ENCODE measurements at regions not wholly inside any gene's neighbourhood (a gene's known extent, or its start where the extent isn't known, plus 50 kb on each side); places are given as distances from the start of the nearest gene placed in this dataset.

- intact Hi-C loops (cut with DNase I) = no loop called here
- H3K4me3 ChIP-seq = no peak overlapping the region
- 70 to 72% methylated on average over 6 of the region's 6 CpGs for WGBS, 2 donors
- TF ChIP-seq, protein P1, sequence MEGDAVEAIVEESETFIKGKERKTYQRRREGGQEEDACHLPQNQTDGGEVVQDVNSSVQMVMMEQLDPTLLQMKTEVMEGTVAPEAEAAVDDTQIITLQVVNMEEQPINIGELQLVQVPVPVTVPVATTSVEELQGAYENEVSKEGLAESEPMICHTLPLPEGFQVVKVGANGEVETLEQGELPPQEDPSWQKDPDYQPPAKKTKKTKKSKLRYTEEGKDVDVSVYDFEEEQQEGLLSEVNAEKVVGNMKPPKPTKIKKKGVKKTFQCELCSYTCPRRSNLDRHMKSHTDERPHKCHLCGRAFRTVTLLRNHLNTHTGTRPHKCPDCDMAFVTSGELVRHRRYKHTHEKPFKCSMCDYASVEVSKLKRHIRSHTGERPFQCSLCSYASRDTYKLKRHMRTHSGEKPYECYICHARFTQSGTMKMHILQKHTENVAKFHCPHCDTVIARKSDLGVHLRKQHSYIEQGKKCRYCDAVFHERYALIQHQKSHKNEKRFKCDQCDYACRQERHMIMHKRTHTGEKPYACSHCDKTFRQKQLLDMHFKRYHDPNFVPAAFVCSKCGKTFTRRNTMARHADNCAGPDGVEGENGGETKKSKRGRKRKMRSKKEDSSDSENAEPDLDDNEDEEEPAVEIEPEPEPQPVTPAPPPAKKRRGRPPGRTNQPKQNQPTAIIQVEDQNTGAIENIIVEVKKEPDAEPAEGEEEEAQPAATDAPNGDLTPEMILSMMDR (IDR thresholded peaks at IDR 0.05) = no peak
- no peak overlapping the region for H3K27ac ChIP-seq
- no peaks in the 10 kb centered on the region for H3K27me3 ChIP-seq
- no peaks in the 10 kb centered on the region for H3K4me1 ChIP-seq
- no peak for ATAC-seq
- no peak for DNase-seq
- H3K9me3 ChIP-seq = no peaks in the 10 kb centered on the region
- FAIRE-seq = no peak
- H3K36me3 ChIP-seq = no peaks in the 10 kb centered on the region
Measured at GRCh38 chr4:189832528-189832927, 108.1 kb upstream of the FRG1 start.

- H3K27ac ChIP-seq = no peak overlapping the region
- ATAC-seq (no peak), FAIRE-seq (no peak), DNase-seq (no peak)
- H3K4me1 ChIP-seq = no peaks in the 10 kb centered on the region
- H3K27me3 ChIP-seq = no peaks in the 10 kb centered on the region
- WGBS, 2 donors = 60 to 63% methylated on average over 4 of the region's 4 CpGs
- no peaks in the 10 kb centered on the region for H3K36me3 ChIP-seq
- no peaks in the 10 kb centered on the region for H3K9me3 ChIP-seq
- intact Hi-C loops (cut with DNase I) = no loop called here
- no peak overlapping the region for H3K4me3 ChIP-seq
- TF ChIP-seq, protein P1 (IDR thresholded peaks at IDR 0.05) = no peak
Measured at GRCh38 chr4:189834616-189835015, 106.1 kb upstream of the FRG1 start.

GRCh38 chr4:189835505-189835904 is 105.2 kb upstream of the FRG1 start:
- Histone ChIP-seq H3K27ac (no peak overlapping the region), H3K4me3 (no peak overlapping the region), H3K9me3 (no peaks in the 10 kb centered on the region), H3K27me3 (no peaks in the 10 kb centered on the region), H3K36me3 (no peaks in the 10 kb centered on the region), H3K4me1 (no peaks in the 10 kb centered on the region)
- no peak for ATAC-seq
- intact Hi-C loops (cut with DNase I) = no loop called here
- FAIRE-seq = no peak
- DNase-seq = no peak
- 58 to 62% methylated on average over 1 of the region's 1 CpG for WGBS, 2 donors
- TF ChIP-seq, protein P1 (IDR thresholded peaks at IDR 0.05) = no peak

- H3K9me3 ChIP-seq = no peaks in the 10 kb centered on the region
- TF ChIP-seq, protein P1 (IDR thresholded peaks at IDR 0.05) = no peak
- intact Hi-C loops (cut with DNase I) = no loop called here
- no peak overlapping the region for H3K27ac ChIP-seq
- no peaks in the 10 kb centered on the region for H3K4me1 ChIP-seq
- ATAC-seq (no peak), FAIRE-seq (no peak), DNase-seq (no peak)
- H3K36me3 ChIP-seq = no peaks in the 10 kb centered on the region
- H3K4me3 ChIP-seq = no peak overlapping the region
- H3K27me3 ChIP-seq = no peaks in the 10 kb centered on the region
- WGBS, 2 donors = 72 to 77% methylated on average over 5 of the region's 5 CpGs
Measured at GRCh38 chr4:189837471-189837870, 103.2 kb upstream of the FRG1 start.

GRCh38 chr4:189838821-189839497 is 101.7 kb upstream of the FRG1 start:
- peak in 1 of 6 donors; percentile 18 for DNase-seq
- H3K36me3 ChIP-seq = no peaks in the 10 kb centered on the region
- no peaks in the 10 kb centered on the region for H3K27me3 ChIP-seq
- H3K4me1 ChIP-seq = no peaks in the 10 kb centered on the region
- no peak for FAIRE-seq
- intact Hi-C loops (cut with DNase I) = no loop called here
- no peak for ATAC-seq
- TF ChIP-seq, protein P1 (IDR thresholded peaks at IDR 0.05) = no peak
- H3K27ac ChIP-seq = no peak overlapping the region
- H3K9me3 ChIP-seq = no peaks in the 10 kb centered on the region
- H3K4me3 ChIP-seq = no peak overlapping the region
- 48 to 54% methylated on average over 16 of the region's 16 CpGs for WGBS, 2 donors

Measured in pancreas (tissue), 10 donors.